ENCODE measurements at regions not wholly inside any gene's neighbourhood (a gene's known extent, or its start where the extent isn't known, plus 50 kb on each side); places are given as distances from the start of the nearest gene placed in this dataset.
"Not testable (repeated sequence)": the region's sequence is repeated elsewhere in the genome, so short reads cannot be mapped to it uniquely, and the experiment has no call there.

DNA sequence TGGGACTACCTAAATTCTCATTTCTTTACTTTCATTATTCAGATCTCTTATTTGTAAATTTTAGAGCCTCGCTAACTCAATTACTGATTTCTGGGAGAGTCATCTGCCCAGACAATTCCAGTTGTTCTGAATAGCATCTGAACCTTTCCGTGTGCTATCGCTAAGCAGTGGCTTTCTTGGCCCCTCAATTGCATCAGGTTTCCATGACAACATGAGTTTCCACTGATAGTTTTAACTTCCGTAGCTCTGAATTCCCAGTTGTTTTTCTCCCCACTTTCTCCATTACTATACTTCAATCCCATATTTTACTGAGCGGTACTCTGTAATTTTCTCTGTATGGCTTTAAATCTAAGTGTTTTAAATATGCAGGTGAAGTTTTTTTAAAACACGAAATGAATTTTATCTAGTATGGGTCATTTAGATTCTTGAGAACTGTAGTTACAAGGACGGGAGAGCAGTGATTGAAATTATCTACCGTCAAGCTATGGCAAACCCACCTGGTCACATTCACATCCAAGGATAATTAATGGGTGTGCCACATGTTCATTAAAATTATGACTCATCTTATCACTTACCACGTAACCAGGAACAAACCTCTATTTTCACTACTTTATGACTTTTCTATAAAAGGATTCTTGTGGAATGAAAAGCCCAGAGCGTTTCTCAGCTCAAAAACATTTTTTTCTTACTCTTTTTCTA lies 223.5 kb upstream of the PCSK5 start:
- Mint-ChIP-seq H3K27ac (no peak overlapping the region), H3K36me3 (no peaks in the 10 kb centered on the region), H3K9me3 (no peaks in the 10 kb centered on the region), H3K4me1 (no peaks in the 10 kb centered on the region), H3K4me3 (no peak overlapping the region), H3K27me3 (no peaks in the 10 kb centered on the region)
- CTCF ChIA-PET, result no interaction called here
- DNase-seq, result no peak

DNA sequence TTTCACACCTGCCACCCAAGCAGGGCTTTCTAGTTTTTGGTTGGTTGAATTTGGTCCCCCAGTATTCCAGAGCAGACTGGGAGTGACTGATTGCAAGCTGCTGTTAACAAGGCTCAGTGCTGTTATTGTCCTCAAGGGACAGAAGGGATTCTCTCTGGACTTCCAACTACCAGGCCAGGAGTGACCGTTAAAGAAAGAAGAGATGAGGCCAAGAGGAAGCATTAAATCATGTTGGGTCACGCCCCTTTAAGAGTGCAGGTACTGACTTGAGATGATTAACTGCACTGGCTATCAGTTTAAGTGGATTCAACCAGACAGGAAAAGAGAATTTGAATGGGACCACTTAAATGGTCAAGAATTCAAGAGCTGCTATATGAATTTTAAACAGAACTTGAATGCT lies 220.8 kb upstream of the PCSK5 start:
- Mint-ChIP-seq H3K9me3 (no peaks in the 10 kb centered on the region), H3K4me3 (no peak overlapping the region), H3K36me3 (no peaks in the 10 kb centered on the region), H3K27me3 (no peaks in the 10 kb centered on the region), H3K27ac (no peak overlapping the region), H3K4me1 (no peaks in the 10 kb centered on the region)
- DNase-seq, result no peak
- CTCF ChIA-PET, result no interaction called here

DNA sequence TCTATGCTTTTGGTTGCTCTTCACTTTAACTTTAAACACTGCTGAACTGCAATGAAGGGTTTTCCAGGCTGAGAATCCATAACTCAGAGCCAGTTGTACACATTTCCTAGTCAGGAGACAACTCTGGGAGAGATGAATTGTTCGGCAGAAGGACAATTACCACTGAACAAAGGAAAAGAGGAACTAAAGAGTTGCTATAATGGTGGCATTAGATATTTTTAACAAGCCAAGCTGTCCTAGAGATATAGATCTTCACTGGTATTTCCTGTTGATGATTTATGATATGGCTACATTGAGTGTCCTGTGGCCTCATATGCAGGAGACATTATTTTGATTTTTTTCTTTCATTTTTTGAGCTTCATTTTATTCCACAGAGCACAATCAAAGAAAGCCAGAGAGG lies 219.1 kb upstream of the PCSK5 start:
- no peak for DNase-seq
- H3K36me3 Mint-ChIP-seq, result no peaks in the 10 kb centered on the region
- H3K4me1 Mint-ChIP-seq, result no peaks in the 10 kb centered on the region
- H3K27ac Mint-ChIP-seq, result no peak overlapping the region
- H3K4me3 Mint-ChIP-seq, result no peak overlapping the region
- H3K9me3 Mint-ChIP-seq, result no peaks in the 10 kb centered on the region
- CTCF ChIA-PET, result no interaction called here
- H3K27me3 Mint-ChIP-seq, result no peaks in the 10 kb centered on the region

DNA sequence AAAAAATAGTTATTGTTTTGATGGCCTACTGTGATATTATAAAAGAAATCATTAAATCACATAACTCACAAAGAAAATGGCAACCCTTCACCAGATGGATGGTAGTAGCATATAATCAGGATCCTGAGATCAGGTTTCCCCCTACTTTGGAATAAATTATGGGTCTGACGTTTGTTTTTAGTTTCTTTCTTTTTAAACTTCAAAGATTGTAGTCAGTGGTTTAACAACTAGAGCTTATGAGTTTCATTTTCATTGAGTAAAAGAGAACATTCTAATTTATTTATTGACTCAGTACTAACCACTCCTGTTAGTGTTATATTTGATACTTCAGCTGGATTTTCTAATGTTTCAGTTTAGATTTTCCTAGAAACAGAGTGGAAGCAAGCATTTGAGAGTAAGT lies 218.0 kb upstream of the PCSK5 start:
- H3K27ac Mint-ChIP-seq, result no peak overlapping the region
- no peaks in the 10 kb centered on the region for H3K27me3 Mint-ChIP-seq
- H3K9me3 Mint-ChIP-seq, result no peaks in the 10 kb centered on the region
- CTCF ChIA-PET, result no interaction called here
- no peaks in the 10 kb centered on the region for H3K36me3 Mint-ChIP-seq
- no peak overlapping the region for H3K4me3 Mint-ChIP-seq
- H3K4me1 Mint-ChIP-seq, result no peaks in the 10 kb centered on the region
- no peak for DNase-seq

DNA sequence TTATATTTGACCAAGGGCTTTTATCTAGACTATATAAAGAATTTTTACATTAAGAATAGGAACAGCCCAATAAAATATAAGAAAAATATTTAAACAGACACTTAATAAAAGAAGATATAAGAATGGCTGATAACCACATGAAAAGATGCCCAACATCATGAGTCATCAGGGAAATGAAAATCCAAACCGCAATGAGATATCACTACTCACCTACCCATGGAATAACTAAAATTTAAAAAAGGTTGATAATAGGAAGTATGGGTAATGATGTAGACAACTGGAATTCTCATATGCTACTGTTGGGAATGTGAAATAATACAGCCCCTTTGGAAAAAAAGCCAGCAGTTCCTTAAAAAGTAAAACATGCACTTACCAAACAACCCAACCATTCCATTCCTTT lies 206.9 kb upstream of the PCSK5 start:
- CTCF ChIA-PET, result no interaction called here
- peaks cover 4% of the 10 kb centered on the region for H3K27me3 Mint-ChIP-seq
- no peaks in the 10 kb centered on the region for H3K9me3 Mint-ChIP-seq
- no peaks in the 10 kb centered on the region for H3K4me1 Mint-ChIP-seq
- H3K4me3 Mint-ChIP-seq, result no peak overlapping the region
- H3K27ac Mint-ChIP-seq, result no peak overlapping the region
- H3K36me3 Mint-ChIP-seq, result no peaks in the 10 kb centered on the region
- no peak for DNase-seq

DNA sequence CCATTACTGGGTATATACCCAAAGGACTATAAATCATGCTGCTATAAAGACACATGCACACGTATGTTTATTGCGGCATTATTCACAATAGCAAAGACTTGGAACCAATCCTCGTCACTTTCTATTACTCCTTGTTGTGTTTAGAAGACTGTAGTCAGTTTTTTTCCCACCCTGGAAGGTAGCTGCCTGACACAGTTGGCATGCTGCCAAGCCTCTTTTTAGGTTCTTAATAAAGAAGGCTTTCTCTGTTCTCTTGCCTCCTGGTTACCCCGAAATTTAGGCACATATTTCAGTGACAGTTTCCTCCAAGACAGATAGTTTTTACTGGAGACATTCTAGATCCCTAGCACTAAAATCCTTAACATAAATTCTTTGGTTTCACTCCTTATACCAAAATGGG lies 205.4 kb upstream of the PCSK5 start:
- H3K36me3 Mint-ChIP-seq, result no peaks in the 10 kb centered on the region
- peaks cover 4% of the 10 kb centered on the region for H3K27me3 Mint-ChIP-seq
- no peak for DNase-seq
- no peaks in the 10 kb centered on the region for H3K9me3 Mint-ChIP-seq
- H3K4me3 Mint-ChIP-seq, result no peak overlapping the region
- CTCF ChIA-PET, result no interaction called here
- H3K4me1 Mint-ChIP-seq, result no peaks in the 10 kb centered on the region
- H3K27ac Mint-ChIP-seq, result no peak overlapping the region

DNA sequence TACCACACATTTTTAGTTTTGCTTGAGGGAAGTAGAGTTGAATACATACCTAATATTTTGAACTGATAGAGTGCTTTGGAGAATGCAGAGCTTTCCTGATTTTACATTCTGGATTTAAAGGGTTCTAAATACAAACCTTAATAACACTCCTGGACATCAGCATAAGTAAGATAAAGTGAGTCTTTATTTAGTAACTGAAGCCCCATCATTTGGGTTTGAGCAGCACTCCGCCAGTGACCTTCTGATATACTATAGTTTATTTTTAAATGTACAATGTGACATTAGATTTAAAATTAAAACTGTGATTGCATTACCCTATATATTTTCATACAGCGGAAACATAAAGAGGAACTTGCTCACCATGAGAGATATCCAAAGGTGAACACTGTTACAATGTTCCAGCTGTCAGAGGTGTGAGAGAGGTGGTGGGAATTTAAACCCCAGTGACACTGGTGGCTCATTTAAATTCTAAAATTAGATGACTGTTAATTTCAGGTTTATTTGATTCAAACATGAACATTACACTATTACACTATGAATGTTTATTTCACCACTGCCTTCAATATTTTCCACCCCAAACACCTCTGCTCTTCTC lies 203.0 kb upstream of the PCSK5 start:
- Mint-ChIP-seq H3K27me3 (peaks cover 4% of the 10 kb centered on the region), H3K4me3 (no peak overlapping the region), H3K4me1 (no peaks in the 10 kb centered on the region), H3K27ac (no peak overlapping the region), H3K9me3 (no peaks in the 10 kb centered on the region), H3K36me3 (no peaks in the 10 kb centered on the region)
- no peak for DNase-seq
- CTCF ChIA-PET, result no interaction called here

DNA sequence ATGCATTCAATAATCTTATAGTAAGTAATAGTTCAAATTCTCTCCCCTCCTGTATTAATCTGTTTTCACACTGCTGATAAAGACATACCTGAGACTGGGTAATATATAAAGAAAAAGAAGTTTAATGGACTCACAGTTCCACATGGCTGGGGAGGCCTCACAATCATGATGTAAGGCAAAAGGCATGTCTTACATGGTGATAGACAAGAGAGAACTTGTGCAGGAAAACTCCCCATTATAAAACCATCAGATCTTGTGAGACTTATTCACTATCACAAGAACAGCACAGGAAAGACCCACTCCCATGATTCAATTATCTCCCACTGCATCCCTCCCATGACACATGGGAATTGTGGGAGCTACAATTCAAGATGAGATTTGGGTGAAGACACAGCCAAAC lies 199.9 kb upstream of the PCSK5 start:
- H3K9me3 Mint-ChIP-seq, DNase-seq, H3K4me1 Mint-ChIP-seq, H3K36me3 Mint-ChIP-seq, H3K27me3 Mint-ChIP-seq, H3K4me3 Mint-ChIP-seq, CTCF ChIA-PET, H3K27ac Mint-ChIP-seq: not testable (repeated sequence)

DNA sequence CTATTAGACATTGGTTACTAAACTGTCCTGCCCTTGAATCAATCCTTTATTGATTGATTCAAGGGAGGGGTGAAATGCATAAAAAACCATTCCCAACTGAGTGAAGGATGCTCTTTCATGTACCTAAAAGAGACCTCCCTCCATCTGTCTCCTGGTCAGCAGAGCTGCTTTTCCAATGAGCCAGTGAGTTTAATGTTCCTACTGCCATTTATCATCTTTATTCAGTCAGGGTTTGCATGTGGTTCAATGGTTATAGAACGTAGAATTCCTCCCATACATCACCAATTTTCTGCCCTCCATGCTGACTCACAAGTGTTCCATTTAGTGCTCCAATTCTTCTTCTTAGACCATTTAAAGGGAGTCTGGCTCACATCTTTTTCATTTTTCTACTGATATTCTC lies 199.1 kb upstream of the PCSK5 start:
- CTCF ChIA-PET, result no interaction called here
- no peak for DNase-seq

DNA sequence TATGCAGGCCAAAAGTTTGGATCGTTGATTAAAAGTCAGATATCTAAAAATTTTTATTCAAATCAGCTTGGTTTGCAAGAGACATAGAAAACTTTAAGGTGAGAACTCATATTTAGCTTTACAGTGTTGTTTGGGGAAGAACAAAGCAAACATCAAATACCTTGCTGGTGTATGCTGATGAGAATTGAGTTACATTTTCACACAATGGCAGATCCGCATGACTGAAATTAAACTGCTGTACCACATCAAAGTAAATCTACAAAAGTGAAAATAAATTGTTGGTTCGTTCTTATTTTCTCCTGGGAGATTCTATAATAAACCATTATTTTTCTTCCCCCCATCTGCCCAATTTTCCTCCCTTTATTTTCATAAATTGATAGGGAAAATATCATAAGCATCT lies 198.2 kb upstream of the PCSK5 start:
- Mint-ChIP-seq H3K9me3 (no peaks in the 10 kb centered on the region), H3K4me3 (no peak overlapping the region), H3K27me3 (no peaks in the 10 kb centered on the region), H3K4me1 (no peaks in the 10 kb centered on the region), H3K27ac (no peak overlapping the region), H3K36me3 (no peaks in the 10 kb centered on the region)
- no peak for DNase-seq
- CTCF ChIA-PET, result no interaction called here

More for the DNA sequence above, 199.1 kb upstream of the PCSK5 start:
- Mint-ChIP-seq H3K4me1 (no peaks in the 10 kb centered on the region), H3K27ac (no peak overlapping the region), H3K27me3 (no peaks in the 10 kb centered on the region), H3K9me3 (no peaks in the 10 kb centered on the region), H3K4me3 (no peak overlapping the region), H3K36me3 (no peaks in the 10 kb centered on the region)

DNA sequence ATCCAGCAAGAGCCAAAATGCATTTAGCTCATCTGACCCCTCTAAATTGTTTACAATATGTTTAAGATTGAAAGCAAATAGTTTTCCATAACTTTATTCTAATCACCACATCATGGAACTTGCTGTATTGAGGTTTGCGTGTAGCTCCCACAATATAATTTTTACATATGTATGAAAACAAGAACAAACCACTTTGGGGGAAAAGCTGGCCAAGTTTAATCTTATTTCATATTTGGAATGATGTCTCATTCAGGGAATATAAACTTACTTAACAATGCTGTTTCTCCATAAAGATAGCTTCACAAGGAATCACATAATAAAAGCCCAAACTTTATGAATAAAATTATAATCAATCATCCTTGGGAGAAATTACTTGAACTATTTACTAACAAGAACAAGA lies 194.6 kb upstream of the PCSK5 start:
- Mint-ChIP-seq H3K27me3 (no peaks in the 10 kb centered on the region), H3K4me1 (no peaks in the 10 kb centered on the region)

DNA sequence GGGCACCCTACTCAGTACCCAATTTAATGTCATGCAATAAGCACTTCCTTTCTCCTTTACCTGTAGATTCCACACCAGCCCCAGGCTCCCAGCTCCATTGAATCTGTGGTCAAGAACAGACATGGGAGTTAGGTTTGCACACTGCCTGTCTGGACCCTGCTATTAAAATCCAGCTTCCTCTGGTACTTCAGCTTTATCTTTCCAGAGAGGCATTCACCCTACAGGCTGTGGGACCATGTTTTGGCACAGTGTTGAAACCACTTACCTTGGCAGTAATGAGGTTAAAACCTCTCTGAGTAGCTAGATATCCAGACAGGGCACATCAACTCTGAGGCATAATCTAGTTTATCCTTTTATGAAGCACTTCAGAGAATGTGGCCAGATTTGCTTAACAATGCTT lies 191.5 kb upstream of the PCSK5 start:
- Mint-ChIP-seq H3K4me1 (no peaks in the 10 kb centered on the region), H3K27me3 (no peaks in the 10 kb centered on the region), H3K36me3 (no peaks in the 10 kb centered on the region), H3K27ac (no peak overlapping the region), H3K9me3 (no peaks in the 10 kb centered on the region), H3K4me3 (no peak overlapping the region)
- CTCF ChIA-PET, result no interaction called here
- DNase-seq, result no peak

More for the DNA sequence above, 194.6 kb upstream of the PCSK5 start:
- CTCF ChIA-PET, result no interaction called here
- no peak for DNase-seq
- Mint-ChIP-seq H3K4me3 (no peak overlapping the region), H3K27ac (no peak overlapping the region), H3K36me3 (no peaks in the 10 kb centered on the region), H3K9me3 (no peaks in the 10 kb centered on the region)

DNA sequence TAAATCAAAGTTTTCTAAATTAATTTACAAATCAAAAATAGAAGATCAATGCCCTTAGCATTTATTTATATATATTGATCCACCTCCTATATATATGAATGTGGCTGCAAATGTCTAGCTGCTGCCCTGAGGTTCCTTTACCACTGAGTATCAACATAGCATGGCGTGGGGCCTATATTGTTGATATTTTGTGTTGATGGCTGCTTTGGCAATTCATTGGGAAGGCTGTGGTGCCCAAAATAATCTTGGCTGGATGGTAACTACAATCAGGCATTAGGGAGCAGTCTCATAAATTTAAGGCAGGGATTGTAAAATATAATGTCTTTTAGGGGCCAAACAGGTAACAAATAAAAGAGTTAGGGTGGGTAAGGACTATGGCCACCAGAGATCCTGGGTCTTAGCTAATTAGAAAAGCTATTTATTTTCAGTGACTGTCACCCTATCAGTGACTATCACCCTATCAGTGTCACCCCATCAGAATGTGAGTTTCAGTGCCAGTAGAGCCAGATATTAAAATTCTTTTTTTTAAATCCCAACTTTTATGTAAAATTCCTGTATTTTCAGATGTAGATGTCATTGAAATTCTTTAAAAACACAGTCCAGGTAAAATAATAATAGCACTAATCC lies 190.7 kb upstream of the PCSK5 start:
- Mint-ChIP-seq H3K9me3 (no peaks in the 10 kb centered on the region), H3K27me3 (no peaks in the 10 kb centered on the region), H3K36me3 (no peaks in the 10 kb centered on the region), H3K4me1 (no peaks in the 10 kb centered on the region), H3K27ac (no peak overlapping the region), H3K4me3 (no peak overlapping the region)
- no peak for DNase-seq
- CTCF ChIA-PET, result no interaction called here

DNA sequence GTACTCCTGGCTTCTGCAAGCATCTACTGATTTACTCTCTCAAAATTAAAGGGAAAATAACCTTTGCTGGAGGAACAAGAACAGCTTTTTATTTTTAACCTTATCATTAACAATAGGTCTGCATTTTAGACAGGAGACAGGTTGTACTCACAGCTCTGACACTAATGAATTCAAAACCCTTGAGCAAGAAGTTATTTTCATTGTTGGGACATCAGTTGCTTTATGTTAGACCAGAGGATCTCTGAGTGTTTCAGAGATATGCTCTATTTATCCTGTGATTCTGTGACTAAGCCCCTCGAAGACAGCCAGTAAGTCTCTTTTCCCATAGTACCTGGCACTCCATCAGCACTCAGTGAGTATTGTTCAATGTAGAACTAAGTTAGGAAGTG lies 190.2 kb upstream of the PCSK5 start:
- Mint-ChIP-seq H3K9me3 (no peaks in the 10 kb centered on the region), H3K27me3 (no peaks in the 10 kb centered on the region), H3K36me3 (no peaks in the 10 kb centered on the region), H3K4me1 (no peaks in the 10 kb centered on the region), H3K27ac (no peak overlapping the region), H3K4me3 (no peak overlapping the region)
- no peak for DNase-seq
- CTCF ChIA-PET, result no interaction called here

DNA sequence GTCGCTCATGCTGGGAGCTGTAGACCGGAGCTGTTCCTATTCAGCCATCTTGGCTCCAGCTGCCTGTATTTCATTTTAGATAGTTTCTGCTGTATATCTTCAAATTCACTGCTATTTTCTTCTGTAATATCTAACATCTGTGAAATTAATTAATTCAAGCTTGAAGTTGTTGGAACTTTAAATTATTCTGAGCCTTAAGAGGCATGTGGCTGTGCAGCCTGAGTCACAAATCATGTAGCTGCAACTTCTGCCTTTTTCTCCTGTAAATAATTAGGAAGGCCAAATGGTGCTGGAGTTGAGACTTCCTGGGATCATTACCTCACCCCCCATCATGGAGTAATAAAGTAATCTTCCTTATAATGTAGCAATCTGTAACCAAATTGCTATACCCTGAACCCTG lies 183.3 kb upstream of the PCSK5 start:
- Mint-ChIP-seq H3K4me1 (no peaks in the 10 kb centered on the region), H3K9me3 (no peaks in the 10 kb centered on the region), H3K27ac (no peak overlapping the region), H3K36me3 (no peaks in the 10 kb centered on the region), H3K27me3 (no peaks in the 10 kb centered on the region), H3K4me3 (no peak overlapping the region)
- CTCF ChIA-PET, result no interaction called here
- no peak for DNase-seq

Data from activated naive CD4-positive, alpha-beta T cell treated with anti-CD3 and anti-CD28 coated beads, Interleukin-2, amount 10 ng/mL, durations not matched to agents 7 days and 5 days (primary cell).